GM21390 (cell line): ENCODE measurements at regions not wholly inside any gene's neighbourhood (a gene's known extent, or its start where the extent isn't known, plus 50 kb on each side); places are given as distances from the start of the nearest gene placed in this dataset.
"Not testable (repeated sequence)": the region's sequence is repeated elsewhere in the genome, so short reads cannot be mapped to it uniquely, and the experiment has no call there.

Source experiments
- ATAC-seq: cut with Tn5 transposase; IDR thresholded peaks from one replicate; pipeline ENCODE4 v1.9.1; 2021; ENCODE audit not compliant: unreplicated experiment

DNA sequence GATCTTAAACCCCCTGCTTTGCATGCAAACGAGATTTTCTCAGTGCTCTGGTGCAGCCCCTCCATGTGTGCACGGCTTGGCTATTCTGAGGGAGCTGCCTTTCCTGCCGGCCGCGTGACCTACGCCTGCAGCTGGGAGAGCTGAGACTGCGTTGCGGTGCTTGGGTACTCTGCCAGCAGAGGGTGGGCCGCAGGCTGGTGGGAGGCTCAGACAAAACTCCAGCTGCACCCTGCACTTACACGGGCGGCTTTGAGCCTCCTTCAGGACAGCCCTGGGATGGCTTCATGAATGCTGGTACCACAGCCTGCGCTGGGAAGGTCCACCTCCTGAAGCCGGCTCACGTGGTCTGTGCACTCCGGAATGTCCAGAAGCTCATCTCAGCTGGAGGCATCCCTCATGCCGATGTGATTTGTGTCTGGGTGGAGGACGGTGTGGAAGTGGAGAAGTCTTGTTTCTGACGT is 223.7 kb downstream of the DLL1 start:
- no peak for ATAC-seq

DNA sequence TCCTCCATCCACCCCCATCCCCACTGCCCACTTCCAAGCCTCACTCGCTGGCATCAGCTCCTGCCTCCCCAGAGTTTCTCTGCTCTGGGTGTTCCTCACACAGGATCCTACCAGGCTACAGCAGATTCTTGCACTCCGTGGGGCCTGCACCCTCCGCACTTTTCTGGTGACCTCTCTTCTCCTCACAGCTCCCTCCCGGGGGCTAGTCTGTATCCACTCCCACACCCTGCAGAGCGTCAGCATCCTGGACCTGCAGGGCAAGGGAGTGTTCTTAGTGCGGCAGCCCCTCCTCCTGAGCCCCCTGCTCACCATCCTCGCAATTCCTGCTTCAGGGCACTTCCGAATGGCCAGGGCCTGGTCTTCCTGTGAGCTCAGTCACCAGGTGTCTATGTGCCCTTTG is 224.2 kb downstream of the DLL1 start:
- ATAC-seq: no peak

DNA sequence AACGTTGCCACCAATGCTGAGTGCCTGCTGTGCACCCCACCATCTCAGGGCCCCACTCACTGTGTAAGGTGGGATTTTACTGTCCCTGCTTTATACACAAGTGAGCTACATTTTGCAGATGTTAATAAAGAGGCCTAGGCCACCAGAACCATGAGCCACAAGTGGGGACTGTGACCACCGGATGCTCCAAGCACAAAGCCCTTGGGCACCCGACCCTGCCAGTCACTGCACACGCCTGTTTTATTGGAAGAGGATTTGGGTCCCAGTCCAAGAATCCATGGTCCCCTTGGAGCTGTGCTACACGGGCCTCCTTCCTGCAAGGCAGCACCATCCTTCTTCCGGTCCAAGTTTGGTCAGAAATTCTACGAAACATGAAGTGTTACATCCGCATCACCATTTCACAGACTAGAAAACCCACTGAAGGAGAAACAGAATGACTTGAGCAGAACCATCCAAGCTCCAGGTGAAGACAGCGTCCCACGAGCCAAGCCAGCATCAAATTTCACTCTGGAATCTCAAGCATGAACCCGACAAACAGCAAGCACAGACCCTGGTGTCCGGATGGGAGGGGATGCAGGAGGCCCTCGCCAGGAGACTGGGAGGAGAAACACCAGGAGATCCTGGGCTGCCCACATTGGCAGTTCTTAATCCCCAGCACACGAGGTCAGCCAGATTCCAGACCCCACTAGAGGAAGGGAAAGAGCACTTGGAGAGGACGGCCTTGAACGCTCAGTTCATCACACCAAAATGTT is 226.9 kb downstream of the DLL1 start:
- ATAC-seq: no peak

DNA sequence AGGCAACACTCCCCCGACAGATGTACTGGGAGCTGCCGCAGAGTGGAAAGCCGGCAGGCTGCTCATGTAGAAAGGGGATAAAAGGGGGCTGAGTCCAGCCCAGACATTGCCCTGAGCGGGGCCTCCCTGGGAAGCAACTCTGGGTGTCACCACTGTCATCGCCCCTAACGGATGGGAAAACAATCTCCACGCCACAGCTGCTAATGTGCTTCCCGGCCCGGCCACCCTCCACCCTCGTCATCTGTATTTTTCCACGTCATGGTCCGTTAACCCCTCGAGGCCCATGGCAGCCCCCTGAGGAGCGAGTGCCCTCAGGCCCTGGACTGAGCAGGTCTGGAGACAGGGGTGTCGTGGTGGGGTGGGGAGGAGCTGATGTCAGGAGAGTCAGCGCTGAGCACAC is 227.4 kb downstream of the DLL1 start:
- no peak for ATAC-seq

DNA sequence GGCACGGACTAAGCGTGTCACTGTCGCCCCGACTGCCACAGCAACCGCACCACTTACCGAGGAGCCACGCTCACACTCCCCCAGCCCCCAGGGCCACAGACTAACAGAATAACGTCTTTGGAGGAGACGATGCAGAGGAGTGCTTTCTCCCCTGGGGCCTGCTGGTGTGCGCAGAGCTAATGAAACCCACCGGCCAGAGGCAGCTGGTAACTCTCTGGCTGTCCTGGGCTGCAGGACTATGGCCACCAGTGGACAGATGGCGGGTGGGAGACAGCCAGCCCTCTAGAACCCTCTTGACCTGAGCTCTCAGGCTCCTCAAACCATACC is 228.0 kb downstream of the DLL1 start:
- no peak for ATAC-seq

DNA sequence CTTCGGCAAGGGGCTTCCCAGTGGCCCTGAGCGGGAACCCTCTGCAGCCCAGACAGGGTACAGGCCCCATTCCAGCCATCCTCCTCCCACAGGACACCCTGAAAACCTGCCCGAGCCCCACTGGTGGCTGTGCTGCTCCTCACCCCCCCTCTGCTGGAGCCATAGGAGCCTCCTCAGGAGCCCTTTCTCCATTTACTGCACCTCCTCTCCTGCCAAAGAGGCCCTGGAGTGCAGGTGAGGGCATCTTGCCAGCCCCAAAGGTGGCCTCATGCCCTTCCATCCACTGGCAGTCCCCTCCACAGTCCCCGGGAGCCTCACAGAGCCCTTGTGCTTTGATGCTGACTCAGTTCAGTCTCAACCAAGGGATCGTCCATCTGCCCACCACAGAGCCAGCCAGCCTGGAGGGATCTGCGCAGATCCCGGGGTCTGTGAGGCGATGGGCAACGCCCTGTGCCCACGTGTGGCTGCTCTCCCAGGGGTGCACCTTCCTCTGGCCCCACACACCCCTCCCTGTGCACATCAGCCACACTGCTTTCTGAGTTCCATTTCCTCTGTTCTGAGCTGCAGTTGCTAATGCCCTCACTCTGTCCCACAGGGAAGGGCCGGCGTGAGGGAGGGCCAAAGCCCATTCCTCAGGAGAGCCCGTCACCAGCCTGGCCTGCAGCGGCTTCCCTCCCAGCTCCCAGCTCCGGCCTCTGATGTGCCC is 228.5 kb downstream of the DLL1 start:
- no peak for ATAC-seq

DNA sequence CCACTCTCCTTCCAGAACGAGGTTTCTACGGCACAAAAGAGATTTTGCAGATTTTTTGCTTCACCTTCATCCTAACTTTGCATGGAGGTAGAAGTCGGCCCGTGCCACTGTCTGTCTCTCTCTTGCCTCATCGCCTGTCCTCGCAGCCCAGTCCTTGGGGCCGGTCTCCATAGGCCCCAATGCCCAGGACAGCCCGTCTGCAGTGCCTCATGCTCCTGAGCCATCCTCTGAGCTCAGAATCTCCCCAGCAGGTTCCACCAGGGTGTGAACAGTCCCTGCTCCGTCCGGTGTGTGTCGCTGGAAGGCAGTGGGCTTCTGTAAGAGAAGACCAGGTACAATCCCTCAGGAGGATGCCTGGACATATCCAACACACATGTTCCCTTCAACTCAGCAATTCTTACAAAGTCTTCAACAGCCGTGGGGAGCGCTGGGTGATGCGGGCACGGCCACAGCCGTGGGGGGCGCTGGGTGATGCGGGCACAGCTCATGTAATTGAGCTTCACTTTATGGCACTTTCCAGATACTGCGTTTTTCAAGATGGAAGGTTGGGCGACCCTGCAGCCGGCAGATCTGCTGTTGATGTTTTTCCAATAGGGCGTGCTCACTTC is 231.9 kb downstream of the DLL1 start:
- ATAC-seq: no peak

DNA sequence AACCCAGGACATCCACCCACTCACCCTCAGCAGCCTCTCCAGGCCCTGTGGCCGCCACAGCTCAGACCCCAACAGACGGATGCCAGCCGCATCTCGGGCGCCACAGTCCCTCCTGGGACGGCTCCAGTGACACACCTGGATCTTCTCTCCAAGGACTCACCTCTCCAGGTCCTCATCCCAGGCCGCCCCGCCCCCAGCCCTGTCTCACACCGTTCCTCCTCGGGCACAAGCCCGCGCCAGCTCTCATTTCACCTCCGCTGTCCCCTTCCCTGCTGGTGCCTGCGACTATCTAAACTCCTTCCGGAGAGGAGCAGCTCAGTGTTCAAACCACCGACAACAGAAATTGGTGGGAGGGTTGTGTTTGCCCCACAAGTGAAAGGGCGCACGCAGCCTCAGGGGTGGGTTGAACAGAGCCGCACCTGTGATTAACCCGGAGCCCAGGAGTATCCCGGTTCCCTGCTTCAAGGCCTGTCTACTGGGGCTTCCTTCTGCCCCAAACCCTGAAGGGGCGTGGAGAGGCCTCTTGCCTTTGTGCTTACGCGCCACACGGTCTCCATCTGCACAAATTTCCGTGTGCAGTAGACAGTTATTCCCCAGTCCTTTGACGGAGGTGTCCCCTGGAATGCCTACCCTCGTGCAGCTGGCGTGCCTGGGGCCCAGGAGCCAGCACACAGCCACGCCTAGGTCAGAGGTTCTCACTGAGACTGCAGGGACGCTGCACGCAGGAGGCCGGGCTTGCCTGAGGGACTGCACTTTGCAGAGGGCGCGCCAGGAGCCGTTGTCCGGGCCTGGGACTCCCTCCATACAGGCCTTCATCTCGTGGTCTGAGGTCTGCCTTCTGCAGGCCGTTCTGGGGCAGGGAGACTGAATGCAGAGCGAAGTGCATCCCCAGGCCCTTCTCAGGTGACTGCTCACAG is 232.7 kb downstream of the DLL1 start:
- no peak for ATAC-seq

DNA sequence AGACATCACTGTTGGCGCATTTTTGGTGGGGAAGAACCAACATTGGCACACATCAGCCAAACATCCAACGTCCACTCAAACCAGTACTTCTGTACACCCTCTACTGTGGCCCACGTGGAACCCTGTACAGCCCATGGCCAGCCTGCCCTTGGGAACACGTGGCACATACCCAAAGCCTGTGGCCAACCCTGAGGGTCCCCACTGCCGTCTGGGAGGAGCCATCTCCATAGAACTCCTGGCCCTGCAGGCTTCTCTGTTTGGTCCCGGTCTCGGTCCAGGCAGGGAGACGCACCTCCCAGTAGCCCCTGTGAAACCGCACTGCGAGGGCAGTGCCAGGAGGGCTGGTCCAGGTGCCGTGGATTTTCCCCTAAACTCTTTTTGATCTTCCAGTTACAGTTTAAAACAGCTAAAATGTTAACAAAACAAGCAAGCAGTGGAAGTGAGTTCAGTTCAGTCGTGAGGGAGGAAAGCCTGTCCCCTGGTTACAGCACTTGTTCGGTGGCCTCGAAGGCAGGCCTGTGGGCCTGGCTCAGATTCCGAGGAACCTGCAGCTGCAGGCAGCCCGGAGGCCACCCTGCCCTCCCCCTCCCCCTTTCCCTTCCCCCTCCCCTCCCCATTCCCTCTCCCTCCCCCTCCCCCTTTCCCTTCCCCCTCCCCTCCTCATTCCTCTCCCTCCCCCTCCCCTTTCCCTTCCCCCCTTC is 233.7 kb downstream of the DLL1 start:
- ATAC-seq: no peak

DNA sequence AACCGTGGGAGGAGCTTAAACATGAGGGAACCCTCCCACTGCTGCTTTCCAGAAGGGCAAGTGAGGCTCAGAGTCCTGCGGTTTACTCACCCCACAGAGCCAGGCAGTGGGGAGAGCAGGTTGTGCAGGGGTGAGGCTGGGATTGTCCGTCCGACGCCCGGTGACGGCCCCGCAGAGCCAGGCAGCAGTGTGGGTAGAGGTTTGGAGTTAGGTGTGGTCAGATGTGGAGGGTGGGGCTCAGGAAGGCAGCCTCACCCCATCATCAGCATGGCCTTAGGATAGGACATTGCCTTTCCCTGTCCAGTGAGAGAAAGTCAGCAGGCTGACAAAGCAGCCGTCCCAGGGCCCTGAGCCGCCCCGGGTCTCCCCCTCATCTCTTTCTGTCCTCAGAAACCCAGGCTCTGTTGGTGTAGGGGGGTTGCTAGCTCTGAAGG is 234.6 kb downstream of the DLL1 start:
- no peak for ATAC-seq

DNA sequence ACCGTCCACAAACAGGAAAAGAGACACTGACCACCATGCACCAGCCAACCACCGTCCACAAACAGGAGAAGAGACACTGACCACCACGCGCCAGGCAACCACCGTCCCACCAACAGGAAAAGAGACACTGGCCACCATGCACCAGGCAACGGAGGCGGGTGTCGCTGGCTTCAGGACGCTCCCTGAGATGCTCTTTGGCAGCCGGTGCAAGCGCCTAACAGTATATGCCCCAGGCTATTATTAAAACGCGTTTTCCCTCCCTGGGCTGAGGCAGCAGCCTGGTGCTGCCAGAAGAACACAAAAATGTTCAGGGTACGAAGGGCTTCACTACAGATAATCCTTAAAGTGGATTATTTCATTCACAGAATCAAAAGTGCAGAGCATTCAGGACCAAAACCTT is 235.1 kb downstream of the DLL1 start:
- ATAC-seq: not testable (repeated sequence)

DNA sequence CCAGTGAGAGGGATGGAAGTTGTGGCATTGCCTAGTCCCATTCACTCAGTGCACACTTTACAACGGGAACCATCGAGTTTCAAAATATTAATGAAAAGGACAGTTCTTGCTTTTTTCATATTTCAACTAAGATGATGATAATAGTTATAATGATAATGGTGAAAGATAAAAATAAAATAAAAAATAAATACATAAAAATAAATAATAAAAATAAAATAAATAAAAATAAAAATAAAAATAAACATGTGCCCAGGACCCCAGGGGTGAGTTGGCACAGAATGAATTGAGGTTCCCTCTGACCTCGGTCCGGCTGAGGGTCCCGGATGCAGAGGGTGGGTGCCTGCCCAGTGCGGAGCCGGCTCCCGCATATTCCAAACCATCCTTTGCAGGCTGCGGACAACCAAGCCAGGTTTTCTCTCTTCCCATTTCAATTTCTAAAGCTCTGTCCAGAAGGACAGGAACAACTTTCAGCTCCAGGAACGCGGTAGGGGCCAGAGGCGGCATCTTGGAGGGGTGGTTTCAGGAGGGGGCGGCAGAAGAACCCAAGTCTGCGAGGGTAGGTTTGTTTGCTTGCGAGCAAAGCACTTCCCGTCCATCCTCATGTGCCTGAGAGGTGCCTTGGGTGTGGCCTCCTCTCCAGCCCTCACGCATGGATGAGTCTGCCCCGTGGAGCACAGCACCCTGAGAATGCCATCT is 236.8 kb downstream of the DLL1 start:
- no peak for ATAC-seq

DNA sequence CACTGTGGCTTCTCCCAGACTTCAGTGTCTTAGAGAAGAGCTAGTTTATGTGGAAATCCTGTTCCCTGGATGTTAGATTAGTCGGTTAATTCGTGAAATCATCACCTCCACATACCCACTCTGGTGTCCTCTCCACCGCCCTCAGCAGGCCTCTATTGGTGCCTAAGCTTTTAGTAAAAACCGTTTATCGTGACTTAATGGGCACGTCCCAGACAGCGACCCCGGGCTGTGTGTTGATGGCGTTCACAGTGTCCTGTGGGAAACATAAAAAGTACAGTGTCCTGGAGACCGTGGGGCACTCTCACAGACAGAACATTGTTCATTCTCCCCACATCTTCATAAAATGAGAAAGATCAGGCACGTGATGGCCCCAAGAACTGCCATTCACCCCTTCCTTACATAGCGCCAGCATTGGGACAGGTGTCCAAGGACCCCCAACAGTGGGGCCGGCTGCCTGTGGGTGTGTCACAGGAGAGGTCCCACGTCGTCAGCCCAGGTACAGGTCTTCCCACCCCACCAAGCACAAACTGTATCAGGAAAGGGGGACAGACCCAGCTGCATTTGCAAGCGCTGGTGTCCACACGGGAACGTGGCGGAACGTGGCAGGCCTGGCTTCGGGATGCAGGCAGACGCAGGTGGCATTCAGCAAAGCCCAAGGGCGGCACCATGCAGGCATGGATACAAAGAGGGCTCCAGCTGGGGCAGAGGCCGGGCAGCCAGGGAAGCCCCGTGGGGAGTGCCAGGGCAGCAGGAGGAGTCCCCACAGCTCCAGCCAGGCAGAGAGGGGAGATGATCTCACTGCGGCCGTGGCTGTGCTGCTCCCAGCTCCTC is 237.7 kb downstream of the DLL1 start:
- no peak for ATAC-seq

DNA sequence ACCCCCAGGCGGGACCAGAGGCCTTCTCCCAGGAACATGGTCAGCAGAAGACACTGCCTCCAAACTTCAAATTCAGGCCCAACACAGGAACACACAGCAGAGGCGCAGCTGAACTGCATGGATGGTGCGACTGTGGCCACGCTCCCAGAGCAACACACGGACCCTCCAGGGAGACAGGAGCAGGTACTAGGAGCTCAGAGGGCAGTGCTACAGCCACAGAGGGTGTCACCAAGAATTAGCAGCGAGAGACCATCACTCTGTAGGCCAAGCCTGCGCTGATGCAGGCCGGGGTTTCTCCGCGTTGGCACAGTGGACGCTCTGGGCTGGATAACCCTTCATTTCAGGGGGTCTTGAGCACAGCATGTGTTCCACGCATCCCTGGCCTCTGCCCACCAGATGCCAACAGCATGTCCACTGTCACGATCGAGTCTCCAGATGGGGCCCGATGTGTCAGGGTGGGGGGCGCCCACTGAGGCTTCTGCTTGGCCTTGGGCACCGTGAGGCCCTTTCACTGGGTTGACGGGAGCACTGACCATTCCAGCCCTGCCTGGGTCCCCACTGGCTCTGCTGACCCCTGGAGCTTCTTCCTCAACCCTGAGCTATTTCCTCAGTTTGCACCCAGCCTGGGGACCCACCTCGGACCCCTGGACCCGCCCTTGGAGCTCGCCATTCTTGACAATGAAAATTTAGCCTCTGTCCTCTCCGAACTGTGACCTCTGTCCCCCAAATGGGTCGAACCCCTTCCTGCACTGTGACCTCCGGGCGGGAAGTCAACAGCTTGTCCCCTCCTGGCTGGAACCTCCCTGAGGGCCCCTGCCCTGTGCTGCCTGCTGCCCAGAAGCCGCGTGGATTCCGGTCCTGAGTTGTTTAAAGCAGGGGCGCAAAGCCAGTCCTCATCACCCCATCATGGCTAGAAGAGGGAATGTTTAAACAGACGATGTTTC is 239.4 kb downstream of the DLL1 start:
- ATAC-seq: no peak

DNA sequence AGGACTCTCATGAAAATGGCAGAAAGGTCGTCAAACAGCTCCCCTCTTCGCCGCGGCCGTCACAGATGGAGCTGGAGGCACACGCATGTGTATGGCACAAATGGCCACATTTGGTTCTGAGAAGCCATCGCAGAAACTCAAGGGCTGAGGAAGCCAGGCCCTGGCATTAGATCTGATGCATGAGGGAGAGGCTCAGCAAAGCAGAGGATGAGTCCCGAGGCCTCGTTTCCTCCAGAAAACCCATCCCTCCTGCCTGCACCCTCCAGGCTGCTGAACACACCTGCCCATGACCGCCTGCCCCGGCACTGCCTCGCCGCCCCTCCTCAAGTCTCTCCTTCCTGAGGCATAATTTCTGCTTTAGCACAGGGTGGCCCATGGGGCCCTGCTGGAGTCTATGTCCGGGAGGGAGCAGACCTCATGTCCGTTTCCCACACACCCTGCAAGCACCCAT is 240.3 kb downstream of the DLL1 start:
- no peak for ATAC-seq

DNA sequence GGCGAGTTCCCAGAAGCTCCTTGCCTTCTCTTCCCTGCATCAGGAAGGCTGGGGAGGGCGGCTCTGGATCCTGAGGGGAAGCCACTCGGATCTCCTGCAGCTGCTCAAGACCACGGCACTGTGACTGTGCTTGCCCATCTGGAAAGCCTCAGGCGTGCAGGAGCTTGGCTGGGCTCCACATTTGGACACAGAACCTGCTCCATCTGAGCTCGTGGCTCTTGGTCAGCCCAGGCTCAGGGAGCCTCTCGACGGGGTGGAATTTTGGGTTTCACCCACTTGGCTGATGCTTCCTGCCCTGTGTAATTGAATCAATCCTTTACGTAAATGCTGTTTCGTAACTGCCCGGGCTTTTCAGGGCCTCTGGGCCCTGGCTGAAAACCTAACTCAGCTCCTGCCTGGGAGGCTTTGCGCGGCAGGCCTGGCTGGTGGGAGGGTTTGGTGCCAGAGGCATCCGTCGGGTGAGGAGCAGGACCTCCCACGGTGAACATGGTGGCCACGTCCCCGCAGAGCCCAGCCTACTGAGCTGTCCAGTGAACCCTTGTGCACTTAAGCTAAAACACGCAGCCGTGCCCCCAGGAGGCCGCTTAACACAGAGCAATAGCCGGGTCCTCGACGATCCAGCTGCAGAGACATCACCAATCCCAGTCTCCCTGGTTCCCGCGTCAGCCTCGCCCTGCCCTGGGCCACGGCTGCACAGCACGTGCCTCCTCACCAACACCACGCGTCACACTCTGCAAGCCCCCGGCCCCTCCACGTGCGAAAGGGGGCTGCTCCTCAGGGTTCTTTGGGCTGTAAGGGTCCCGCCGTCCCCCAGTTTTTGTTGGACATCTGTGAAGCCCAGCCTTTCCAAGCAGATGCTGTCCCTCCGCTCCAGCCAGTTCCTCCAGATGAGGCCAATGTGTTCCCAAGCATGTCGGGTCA is 241.0 kb downstream of the DLL1 start:
- ATAC-seq: no peak
